H9 (cell line): ENCODE measurements at regions not wholly inside any gene's neighbourhood (a gene's known extent, or its start where the extent isn't known, plus 50 kb on each side); places are given as distances from the start of the nearest gene placed in this dataset.

ENCODE experiments used
- DNase-seq: peaks from one replicate; pipeline ENCODE4 v3.0.0-alpha.2; 2017
- H2AFZ ChIP-seq: one replicate; pipeline ENCODE4 v1.6.1; 2013; ENCODE audit warnings: mild to moderate bottlenecking, low read length, control low read depth, moderate library complexity
- H2AK5ac ChIP-seq: 2 replicates; pipeline ENCODE4 v1.6.1; 2013; ENCODE audit warnings: low read length, control low read depth, mixed read lengths; ENCODE audit not compliant: insufficient read length
- H2BK120ac ChIP-seq: one replicate; pipeline ENCODE4 v1.6.1; 2013; ENCODE audit warnings: low read depth, mild to moderate bottlenecking, low read length, control low read depth, inconsistent platforms; ENCODE audit not compliant: poor library complexity, severe bottlenecking
- H2BK12ac ChIP-seq: 2 replicates; pipeline ENCODE4 v1.6.1; 2013; ENCODE audit warnings: low read length, control low read depth, mixed read lengths, low read depth; ENCODE audit not compliant: insufficient read length
- H2BK15ac ChIP-seq: 2 replicates; pipeline ENCODE4 v1.6.1; 2013; ENCODE audit warnings: low read depth, low read length, control low read depth
- H2BK20ac ChIP-seq: one replicate; pipeline ENCODE4 v1.6.1; 2013; ENCODE audit warnings: low read depth, mild to moderate bottlenecking, low read length, control low read depth, inconsistent platforms; ENCODE audit not compliant: poor library complexity, severe bottlenecking
- H2BK5ac ChIP-seq: 2 replicates; pipeline ENCODE4 v1.6.1; 2013; ENCODE audit warnings: low read length, control low read depth, mixed read lengths; ENCODE audit not compliant: insufficient read length
- H3K14ac ChIP-seq: 2 replicates; pipeline ENCODE4 v1.6.1; 2013; ENCODE audit warnings: low read length, control low read depth; ENCODE audit not compliant: insufficient read depth
- H3K18ac ChIP-seq: 2 replicates; pipeline ENCODE4 v1.6.1; 2013; ENCODE audit warnings: low read depth, mild to moderate bottlenecking, mixed read lengths, low read length, control low read depth; ENCODE audit not compliant: insufficient read length
- H3K23ac ChIP-seq: 2 replicates; pipeline ENCODE4 v1.6.1; 2013; ENCODE audit warnings: low read length, control low read depth, mixed read lengths, low read depth; ENCODE audit not compliant: insufficient read length
- H3K23me2 ChIP-seq: 2 replicates; pipeline ENCODE4 v1.6.1; 2013; ENCODE audit warnings: low read depth, mild to moderate bottlenecking, mixed read lengths, low read length, control low read depth; ENCODE audit not compliant: insufficient read length, poor library complexity, severe bottlenecking
- H3K27ac ChIP-seq: 2 replicates; pipeline ENCODE4 v1.5.1; 2013; ENCODE audit warnings: low read length, control low read depth, mixed read lengths, low read depth; ENCODE audit not compliant: insufficient read length
- H3K27me3 ChIP-seq: 2 replicates; pipeline ENCODE4 v1.6.1; 2013; ENCODE audit warnings: low read length, control low read depth, inconsistent platforms; ENCODE audit not compliant: insufficient read depth
- H3K4ac ChIP-seq: 2 replicates; pipeline ENCODE4 v1.6.1; 2013; ENCODE audit warnings: low read depth, mild to moderate bottlenecking, control low read depth, inconsistent platforms, low read length, moderate library complexity
- H3K4me1 ChIP-seq: 2 replicates; pipeline ENCODE4 v1.6.1; 2013; ENCODE audit warnings: low read length, control low read depth, inconsistent platforms; ENCODE audit not compliant: insufficient read depth
- H3K4me2 ChIP-seq: 2 replicates; pipeline ENCODE4 v1.6.1; 2013; ENCODE audit warnings: low read length, control low read depth, mixed read lengths; ENCODE audit not compliant: insufficient read length, insufficient read depth
- H3K56ac ChIP-seq: 2 replicates; pipeline ENCODE4 v1.6.1; 2013; ENCODE audit warnings: low read depth, mild to moderate bottlenecking, mixed read lengths, low read length, control low read depth; ENCODE audit not compliant: insufficient read length
- H3K79me1 ChIP-seq: 2 replicates; pipeline ENCODE4 v1.6.1; 2013; ENCODE audit warnings: low read depth, mild to moderate bottlenecking, moderate library complexity, low read length, control low read depth, inconsistent platforms; ENCODE audit not compliant: insufficient read depth, poor library complexity, severe bottlenecking
- H3K79me2 ChIP-seq: 2 replicates; pipeline ENCODE4 v1.6.1; 2013; ENCODE audit warnings: low read length, control low read depth, inconsistent platforms; ENCODE audit not compliant: insufficient read depth
- H3K9ac ChIP-seq: 2 replicates; pipeline ENCODE4 v1.6.1; 2013; ENCODE audit warnings: low read length, control low read depth, mixed read lengths; ENCODE audit not compliant: insufficient read length; ENCODE audit errors: extremely low read depth
- H3K9me3 ChIP-seq: one replicate; pipeline ENCODE4 v1.6.1; 2013; ENCODE audit warnings: low read depth, low read length, inconsistent platforms; ENCODE audit not compliant: control insufficient read depth
- H3T11ph ChIP-seq: one replicate; pipeline ENCODE4 v1.6.1; 2013; ENCODE audit warnings: mild to moderate bottlenecking, low read length, control low read depth, inconsistent platforms
- H4K20me1 ChIP-seq: one replicate; pipeline ENCODE4 v1.6.1; 2013; ENCODE audit not compliant: control insufficient read depth, insufficient read length, insufficient read depth
- H4K5ac ChIP-seq: 2 replicates; pipeline ENCODE4 v1.6.1; 2013; ENCODE audit warnings: low read depth, mild to moderate bottlenecking, mixed read lengths, low read length, control low read depth; ENCODE audit not compliant: insufficient read length
- H4K8ac ChIP-seq: replicated peaks from 2 replicates; pipeline ENCODE4 v1.6.1; 2013; ENCODE audit warnings: low read length, control low read depth, mixed read lengths, low read depth; ENCODE audit not compliant: insufficient read length
- H4K91ac ChIP-seq: 2 replicates; pipeline ENCODE4 v1.6.1; 2013; ENCODE audit warnings: low read depth, mild to moderate bottlenecking, moderate library complexity, mixed read lengths, low read length, control low read depth; ENCODE audit not compliant: insufficient read length
- H3K27ac Mint-ChIP-seq, 3 experiments: 2 replicates in 2 of 3; 3 replicates in 1 of 3; pipeline ENCODE4 v1.8.0; 2020 to 2021; ENCODE audit warnings: mixed read lengths in 3 of 3, mild to moderate bottlenecking in 1 of 3, moderate library complexity in 1 of 3
- H3K27me3 Mint-ChIP-seq: 2 replicates; pipeline ENCODE4 v1.8.0; 2021; ENCODE audit warnings: low read depth, mild to moderate bottlenecking, moderate library complexity, mixed read lengths
- H3K36me3 Mint-ChIP-seq, 3 experiments: 2 replicates in 2 of 3; 3 replicates in 1 of 3; pipeline ENCODE4 v1.8.0; 2020 to 2021; ENCODE audit warnings: low read depth in 3 of 3, mixed read lengths in 3 of 3; ENCODE audit not compliant: insufficient read depth in 1 of 3
- H3K4me1 Mint-ChIP-seq, 2 experiments: 2 replicates each; pipeline ENCODE4 v1.8.0; 2020; ENCODE audit warnings: mixed read lengths in 2 of 2
- H3K4me3 Mint-ChIP-seq, 2 experiments: 2 replicates in 1 of 2; 3 replicates in 1 of 2; pipeline ENCODE4 v1.8.0; 2020 to 2021; ENCODE audit warnings: mild to moderate bottlenecking in 2 of 2, mixed read lengths in 2 of 2, moderate library complexity in 1 of 2
- H3K9me3 Mint-ChIP-seq, 2 experiments: 2 replicates in 1 of 2; 3 replicates in 1 of 2; pipeline ENCODE4 v1.8.0; 2020; ENCODE audit warnings: mild to moderate bottlenecking in 2 of 2, mixed read lengths in 2 of 2, moderate library complexity in 1 of 2
- TF ChIP-seq, protein P1 (sequence below): fragments of 200-600 bp; sonication (generic); conservative IDR thresholded peaks from 3 replicates; pipeline ENCODE4 v1.8.0; 2021; ENCODE audit warnings: antibody characterized with exemption, mild to moderate bottlenecking

DNA sequence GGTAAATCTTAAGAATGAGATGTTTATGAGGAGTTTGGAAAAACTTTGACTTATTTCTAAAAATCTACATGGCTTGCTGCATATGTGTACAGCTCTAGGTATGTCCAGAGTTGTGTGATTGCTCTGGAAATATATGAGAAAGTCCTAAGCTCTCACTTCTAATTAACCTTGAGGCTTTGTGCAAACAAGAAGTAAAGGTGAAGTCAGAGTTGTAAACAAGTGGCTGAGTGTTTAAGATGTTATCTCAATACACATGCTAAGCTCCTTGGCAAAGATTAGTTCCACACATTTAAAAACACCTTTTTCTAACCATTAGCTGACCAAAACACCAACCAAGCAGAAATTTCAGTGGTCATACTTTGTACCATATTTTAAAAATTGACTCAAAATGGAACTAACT, 684.2 kb downstream of the HTR1B start:
- Mint-ChIP-seq H3K4me1 (peaks cover 7 to 10% of the 10 kb centered on the region in 2 experiments), H3K9me3 (no peaks in the 10 kb centered on the region), H3K4me3 (no peak overlapping the region), H3K36me3 (no peaks in the 10 kb centered on the region), H3K27me3 (no peaks in the 10 kb centered on the region), H3K27ac (no peak overlapping the region)
- Histone ChIP-seq H3K4me1 (no peaks in the 10 kb centered on the region; the same call in 1 of the 2 replicates), H3K9me3 (no peaks in the 10 kb centered on the region), H3K4ac (no peak overlapping the region), H2BK5ac (no peak overlapping the region), H2BK15ac (no peak overlapping the region), H2BK20ac (no peak overlapping the region), H3K79me2 (no peaks in the 10 kb centered on the region), H3K9ac (no peak overlapping the region), H3K56ac (no peak overlapping the region), H2AFZ (no peak overlapping the region), H2BK120ac (no peak overlapping the region), H3K14ac (no peak overlapping the region), H2AK5ac (no peak overlapping the region), H3K23me2 (no peaks in the 10 kb centered on the region), H4K20me1 (no peaks in the 10 kb centered on the region), H4K91ac (no peak overlapping the region), H3K27me3 (no peaks in the 10 kb centered on the region), H3K27ac (no peak overlapping the region), H3T11ph (no peak overlapping the region), H4K5ac (no peak overlapping the region), H4K8ac (no peak overlapping the region), H3K18ac (no peak overlapping the region), H2BK12ac (no peak overlapping the region), H3K23ac (no peak overlapping the region), H3K4me2 (no peak overlapping the region), H3K79me1 (no peaks in the 10 kb centered on the region)
- no peak for DNase-seq
- TF ChIP-seq, protein P1, sequence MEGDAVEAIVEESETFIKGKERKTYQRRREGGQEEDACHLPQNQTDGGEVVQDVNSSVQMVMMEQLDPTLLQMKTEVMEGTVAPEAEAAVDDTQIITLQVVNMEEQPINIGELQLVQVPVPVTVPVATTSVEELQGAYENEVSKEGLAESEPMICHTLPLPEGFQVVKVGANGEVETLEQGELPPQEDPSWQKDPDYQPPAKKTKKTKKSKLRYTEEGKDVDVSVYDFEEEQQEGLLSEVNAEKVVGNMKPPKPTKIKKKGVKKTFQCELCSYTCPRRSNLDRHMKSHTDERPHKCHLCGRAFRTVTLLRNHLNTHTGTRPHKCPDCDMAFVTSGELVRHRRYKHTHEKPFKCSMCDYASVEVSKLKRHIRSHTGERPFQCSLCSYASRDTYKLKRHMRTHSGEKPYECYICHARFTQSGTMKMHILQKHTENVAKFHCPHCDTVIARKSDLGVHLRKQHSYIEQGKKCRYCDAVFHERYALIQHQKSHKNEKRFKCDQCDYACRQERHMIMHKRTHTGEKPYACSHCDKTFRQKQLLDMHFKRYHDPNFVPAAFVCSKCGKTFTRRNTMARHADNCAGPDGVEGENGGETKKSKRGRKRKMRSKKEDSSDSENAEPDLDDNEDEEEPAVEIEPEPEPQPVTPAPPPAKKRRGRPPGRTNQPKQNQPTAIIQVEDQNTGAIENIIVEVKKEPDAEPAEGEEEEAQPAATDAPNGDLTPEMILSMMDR, result no peak
